ENCODE measurements at regions not wholly inside any gene's neighbourhood (a gene's known extent, or its start where the extent isn't known, plus 50 kb on each side); places are given as distances from the start of the nearest gene placed in this dataset.
A peak's percentile ranks its signal among the peaks of the same experiment; 100 is the strongest.

DNA sequence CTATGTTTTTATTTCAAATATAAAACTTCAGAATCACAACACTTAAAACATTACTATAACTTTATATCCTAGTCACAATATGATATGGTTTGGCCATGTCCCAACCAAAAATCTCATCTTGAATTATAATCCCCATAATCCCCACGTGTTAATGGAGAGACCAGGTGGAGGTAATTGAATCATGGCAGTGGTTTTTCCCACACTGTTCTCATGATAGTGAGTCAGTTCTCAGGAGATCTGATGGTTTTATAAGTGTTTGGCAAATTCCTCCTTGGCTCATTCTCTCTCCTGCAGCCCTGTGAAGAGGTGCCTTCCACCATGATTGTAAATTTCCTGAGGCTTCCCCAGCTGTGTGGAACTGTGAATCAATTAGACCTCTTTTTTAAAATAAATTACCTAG, 307.6 kb downstream of the SPRY2 start:
- DNase-seq (ENCODE audit: low spot score), result no peak

DNA sequence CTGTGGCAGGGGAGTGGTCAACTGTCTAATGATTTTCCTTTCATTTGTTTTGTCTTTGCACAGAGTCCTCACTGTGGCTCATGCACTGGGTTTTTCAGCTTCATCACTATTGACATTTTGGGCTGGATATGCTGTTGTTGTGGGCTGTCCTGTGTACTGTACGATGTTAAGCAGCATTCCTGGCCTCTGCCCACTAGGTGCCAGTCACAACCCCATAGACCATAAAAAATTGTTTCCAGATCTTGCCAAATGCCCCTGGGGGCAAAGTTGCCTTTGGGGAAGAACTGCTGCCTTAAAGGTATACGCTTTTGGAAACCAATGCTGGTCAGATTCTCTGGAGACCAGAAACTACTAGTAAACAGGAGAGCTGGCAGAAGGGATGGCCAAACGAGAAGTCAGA, 310.4 kb downstream of the SPRY2 start:
- DNase-seq (ENCODE audit: low spot score), result peak; percentile 33

DNA sequence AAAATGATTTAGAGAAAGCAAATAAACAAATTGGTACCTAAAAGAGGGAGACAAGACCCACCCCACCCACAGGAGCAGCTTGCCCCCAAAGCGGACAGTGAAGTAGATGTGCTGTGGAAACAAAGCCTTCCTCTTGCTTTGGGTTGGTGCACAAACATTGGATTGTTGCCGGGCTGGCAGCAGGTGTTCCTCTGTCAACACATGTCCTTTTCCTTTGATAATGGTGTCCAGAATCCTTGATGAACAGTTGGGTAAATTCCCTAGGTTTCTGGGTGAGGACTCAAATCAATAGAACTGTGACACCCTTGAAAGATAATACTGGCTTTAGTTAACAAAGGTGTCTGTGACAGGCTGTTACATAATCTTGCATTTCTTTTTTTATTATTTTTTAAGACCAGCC, 311.8 kb downstream of the SPRY2 start:
- no peak for DNase-seq (ENCODE audit: low spot score)

DNA sequence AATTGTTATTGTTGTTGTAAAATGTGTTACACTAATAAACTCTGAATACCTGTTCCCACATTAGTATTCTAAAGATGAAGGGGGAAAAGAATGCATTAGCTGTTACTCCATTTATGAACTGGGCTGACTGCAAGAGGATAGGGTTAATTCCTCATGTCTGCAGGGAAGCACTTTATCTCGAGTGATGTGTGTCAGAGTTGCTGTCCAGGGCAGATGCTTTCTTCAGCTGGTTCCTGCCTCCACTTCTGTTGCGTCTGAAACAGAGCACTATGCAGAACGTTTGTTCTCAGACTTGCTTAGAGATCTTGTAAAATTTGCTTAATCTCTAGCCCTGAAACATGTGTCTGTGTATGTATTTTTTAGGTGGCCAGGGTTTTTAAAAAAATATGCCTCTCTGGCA, 318.8 kb downstream of the SPRY2 start:
- no peak for DNase-seq (ENCODE audit: low spot score)

DNA sequence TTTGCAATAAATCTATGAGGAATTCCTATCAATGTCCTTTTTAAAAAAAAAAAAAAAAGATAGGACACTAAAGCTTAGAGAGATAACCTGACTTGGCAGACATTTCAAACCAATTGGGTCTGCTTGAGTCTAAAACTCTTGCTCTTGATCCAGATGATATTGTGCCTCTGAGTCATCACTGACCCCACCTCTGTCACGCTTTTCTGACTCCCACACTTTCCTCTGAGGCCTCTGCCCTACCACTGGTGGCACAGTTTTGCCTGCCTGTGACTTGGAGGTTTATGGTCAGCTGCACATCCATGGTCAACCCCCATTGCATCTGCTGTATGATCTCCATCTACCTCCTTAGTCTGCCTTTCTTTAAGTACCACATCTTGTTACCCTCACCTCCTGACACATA, 328.7 kb downstream of the SPRY2 start:
- DNase-seq (ENCODE audit: low spot score), result peak; percentile 18

DNA sequence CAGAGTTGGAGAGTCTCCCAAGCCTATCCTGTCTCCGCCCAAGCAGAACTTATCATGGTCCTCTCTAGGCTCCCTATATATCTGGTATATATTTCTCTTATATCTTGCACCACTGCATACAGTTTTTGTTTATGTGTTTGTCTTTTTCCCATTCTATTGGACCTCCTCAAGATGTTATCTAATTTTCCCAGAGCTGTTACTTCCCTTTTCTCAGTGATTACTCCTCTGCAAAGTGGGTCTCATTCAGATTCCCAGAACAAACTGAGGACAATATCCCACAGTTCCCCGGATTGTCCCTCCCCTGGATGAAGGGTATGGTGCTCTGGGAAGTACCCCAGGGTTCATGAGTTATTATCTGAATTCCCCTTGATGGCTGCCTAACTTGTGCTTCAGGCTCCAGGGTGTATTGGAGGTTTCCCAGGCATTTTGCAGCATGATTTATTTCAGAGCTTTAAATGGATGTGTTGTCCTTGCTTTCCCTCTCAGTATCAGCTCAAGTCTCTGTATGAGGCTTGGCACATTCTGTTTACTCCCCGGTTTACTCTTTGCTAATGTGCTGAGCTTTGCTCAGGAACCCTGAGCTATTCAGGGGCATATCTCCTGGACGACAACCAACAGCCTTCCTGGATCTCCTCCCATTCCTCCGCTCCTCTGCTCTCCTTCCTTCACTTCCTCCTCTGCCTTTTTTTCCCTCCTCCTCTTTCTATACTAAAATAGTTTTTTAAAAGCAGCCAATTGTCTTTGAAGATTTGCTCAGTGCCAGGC, 329.3 kb downstream of the SPRY2 start:
- DNase-seq (ENCODE audit: low spot score), result no peak

DNA sequence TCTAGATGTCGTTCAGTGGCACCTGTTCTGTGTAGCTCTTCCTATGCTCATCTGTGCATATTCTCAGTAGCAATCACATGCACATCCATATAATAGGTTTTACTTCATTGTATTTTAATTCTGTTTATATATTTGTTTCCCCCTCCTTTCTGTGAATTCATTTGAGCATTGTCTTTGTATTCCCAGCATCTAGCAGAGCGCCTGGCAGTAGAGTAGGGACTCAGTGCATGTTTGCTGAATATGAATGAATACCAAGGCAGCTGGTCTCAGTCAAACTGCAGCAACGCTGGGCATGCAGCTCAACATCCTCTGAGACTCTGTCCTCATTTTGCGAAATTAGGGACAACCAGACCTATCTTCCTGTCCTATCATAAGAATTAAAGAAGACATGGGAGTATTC, 330.1 kb downstream of the SPRY2 start:
- DNase-seq (ENCODE audit: low spot score), result no peak

DNA sequence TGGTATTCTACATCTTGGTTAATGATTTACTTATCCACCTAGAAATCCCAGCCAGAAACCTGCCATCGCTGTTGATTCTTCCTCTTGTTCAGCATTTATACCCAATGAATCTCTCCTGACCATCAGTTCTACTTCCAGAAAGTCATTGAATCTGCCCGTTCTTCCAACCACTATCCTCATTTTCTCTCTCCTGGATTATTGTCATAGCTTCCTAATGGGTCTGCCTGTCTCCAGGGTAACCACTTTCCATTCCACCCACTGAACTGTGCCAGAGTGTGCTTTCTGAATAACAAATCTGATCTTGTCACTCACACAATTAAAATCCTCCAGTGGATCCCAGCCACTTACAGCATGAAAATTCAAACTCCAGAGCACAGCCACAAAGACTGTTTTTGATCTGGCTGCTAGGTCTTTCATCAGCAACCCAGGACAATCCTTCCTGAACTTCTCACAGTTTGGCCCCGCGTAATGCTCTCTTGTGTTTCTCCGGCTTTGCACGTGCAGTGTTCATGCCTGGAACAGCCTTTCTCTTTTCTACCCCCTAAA, 330.6 kb downstream of the SPRY2 start:
- DNase-seq (ENCODE audit: low spot score), result no peak

DNA sequence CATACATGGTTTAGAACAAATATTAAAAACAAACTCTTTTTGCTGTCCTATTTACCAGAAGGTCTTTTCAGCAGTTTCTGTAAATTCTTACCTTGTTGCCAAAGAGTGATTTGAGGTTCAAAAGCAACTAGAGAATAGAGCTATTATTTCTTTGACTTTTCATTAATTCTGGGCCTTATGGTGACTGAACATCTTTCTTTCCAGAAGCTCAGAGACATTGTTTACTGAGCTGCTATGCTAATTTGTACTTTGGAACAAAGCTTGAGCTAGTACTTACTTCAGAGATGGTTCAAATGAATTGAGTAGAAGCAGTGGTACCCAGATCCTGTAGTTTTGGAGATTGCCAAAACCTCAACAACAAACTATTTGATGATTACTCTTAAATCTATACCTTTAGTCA, 331.2 kb downstream of the SPRY2 start:
- no peak for DNase-seq (ENCODE audit: low spot score)

DNA sequence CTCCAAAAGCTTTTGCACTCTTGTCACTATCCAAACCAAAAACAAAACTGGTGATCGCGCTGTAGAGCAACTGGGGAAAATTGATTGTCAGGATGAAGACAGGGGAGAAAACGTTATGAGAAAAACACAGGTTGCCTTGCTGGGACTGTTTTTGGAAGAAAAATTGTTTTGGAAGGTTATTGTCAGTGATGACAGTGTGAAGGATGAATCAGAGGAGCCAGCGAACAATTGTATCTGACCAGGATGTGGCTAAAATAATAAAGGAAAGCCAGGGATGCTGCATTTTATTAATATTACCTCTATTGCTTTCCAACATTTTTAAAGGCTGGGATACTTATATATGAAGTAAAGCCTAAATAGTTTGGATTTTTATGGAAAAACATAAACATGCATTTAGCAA, 334.0 kb downstream of the SPRY2 start:
- no peak for DNase-seq (ENCODE audit: low spot score)

DNA sequence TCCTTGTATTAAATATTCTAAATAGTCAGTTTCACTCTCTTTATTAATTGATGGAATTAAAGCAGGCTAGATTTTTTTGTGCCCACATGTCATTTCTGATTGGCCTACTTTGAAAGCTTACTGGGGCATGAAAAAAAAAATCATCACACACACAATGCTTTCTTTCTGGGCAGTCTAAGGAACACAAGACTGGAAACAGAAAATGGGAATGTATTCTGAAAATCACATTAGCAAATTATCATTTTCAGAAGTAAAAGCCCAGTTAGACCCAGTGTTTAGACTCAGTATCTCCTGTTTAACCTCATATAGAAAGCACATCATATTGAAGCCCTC, 339.4 kb downstream of the SPRY2 start:
- DNase-seq (ENCODE audit: low spot score), result no peak

DNA sequence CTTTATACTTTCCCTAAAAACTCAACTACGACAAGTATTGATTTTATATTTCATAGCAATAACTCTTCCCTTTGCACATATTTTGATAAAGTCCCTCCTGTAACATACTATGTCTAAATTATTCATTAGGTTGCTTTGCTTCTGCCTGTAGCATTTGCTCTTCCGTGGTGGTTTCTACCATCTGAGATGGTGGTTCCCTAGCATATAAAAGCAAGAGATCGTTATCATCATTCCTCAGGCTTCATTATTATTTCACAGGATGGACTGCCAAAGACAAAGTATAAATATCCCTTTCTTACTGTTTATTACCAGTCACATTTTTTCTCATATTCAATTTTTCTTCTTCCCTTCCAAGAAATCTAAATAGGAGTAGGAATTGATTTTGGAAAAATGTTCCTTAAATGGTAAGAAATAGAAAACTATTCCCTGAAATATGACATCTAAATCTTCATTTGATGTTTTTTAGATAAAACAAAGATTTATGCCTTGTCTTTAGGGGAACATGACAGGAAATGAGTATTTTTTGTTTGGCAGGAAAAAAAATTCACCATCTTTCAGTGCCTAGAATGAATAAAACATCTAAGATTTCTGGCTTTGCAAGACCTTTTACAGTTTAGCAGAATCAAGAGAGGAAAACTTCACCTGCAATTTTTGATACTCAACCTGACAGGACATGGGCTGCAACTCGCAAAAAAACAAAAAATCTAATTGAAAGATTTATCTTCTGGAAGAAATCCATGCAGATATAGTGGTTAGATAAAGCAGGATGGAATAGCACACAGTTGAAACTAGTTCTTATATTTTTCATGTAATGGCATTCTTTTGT, 340.0 kb downstream of the SPRY2 start:
- no peak for DNase-seq (ENCODE audit: low spot score)

DNA sequence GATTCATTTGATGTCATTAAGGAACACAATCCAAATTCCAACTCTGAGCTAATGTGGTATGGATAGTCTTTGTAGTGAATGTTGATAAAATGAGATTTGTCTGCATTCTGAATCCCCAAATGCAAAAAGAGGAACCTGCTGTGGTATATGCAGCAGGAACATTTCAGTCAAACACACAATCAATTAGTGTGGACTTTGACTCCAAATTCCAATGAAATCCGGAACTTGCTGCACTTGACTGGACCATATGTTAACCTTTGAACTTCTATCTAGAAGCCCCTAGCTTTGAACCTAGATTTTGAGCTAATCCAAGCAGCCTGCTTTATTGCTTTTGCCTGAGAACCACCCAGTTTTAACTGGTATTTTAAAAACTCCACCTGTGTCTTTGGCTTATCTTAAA, 341.3 kb downstream of the SPRY2 start:
- no peak for DNase-seq (ENCODE audit: low spot score)

DNA sequence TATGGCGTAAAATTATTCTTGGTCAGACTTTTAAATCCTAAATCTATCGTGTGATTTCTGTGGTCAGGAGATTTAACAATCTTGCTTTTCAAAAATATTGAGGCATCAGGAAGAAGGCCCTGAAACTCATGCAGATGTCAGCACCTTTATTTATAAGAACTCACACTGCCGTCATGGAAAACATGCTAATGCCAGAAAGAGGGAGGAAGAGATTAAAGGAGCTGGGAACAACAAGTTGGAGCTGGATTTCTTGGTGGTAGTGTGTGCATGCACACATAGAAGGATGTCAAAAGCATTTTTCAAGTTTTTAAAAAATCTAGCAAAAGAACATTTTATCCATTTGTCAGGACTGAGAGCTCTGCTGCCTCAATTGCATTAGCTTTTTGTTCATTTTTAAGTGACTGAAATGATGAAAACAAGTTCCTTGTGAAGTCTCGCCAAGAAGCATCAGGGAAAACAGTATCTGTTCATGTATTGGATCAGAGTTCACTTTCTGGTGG, 342.5 kb downstream of the SPRY2 start:
- DNase-seq (ENCODE audit: low spot score), result no peak

DNA sequence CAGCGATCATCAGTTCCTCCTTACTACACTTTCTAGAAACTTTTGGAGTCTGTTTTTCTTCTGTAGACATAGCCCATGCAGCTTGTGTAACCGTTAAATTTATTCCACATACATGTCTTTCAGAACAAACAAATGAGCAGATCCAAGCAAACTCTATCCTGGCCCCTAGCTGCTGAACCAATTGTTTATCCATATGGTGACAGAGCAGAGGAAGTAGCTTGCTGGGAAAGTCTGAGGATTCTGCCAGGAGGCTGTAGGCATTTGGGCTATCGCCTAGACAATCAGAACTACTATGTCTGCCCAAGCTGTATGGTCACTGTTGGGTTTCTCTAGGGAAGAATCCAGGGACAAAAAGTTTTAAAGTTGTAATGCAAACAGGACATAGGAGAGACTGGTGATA, 343.7 kb downstream of the SPRY2 start:
- no peak for DNase-seq (ENCODE audit: low spot score)

DNA sequence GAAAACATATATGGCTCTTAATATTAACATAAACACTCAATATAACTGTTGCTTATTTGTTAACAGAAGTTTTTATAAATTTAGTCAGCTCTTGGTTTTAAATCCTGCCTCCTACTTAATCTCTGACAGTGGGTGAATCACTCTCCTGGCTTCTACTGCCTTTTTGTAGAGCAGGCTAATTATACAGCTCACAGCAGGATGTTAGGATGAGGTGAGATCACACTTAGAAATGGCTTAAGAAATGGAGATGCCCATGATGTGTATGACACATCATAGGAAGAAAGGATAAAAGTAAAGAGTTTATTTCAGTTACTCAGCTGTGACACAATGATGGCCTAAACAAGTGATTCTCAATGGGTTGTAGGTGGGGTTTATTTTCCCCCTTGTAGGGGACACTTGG, 345.6 kb downstream of the SPRY2 start:
- DNase-seq (ENCODE audit: low spot score), result peak; percentile 49

DNA sequence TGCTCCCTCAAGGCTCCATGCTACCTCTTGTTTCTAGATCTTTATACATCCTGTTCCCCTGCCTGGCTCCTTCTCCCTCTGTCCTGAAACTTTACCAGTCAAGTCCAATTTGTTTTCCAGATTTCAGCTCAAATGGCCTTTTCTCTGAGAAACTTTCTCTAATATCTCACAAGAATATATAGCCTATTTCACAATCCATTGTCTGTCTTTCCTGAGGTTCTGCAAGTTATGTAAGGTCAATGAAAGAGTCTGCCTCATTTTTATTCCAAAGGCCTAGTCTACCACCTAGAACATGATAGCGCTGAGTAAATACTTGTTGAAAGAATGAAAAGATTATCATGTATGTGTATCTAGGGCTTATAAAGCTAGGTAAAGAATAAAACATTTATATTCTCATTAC, 348.8 kb downstream of the SPRY2 start:
- DNase-seq (ENCODE audit: low spot score), result no peak

DNA sequence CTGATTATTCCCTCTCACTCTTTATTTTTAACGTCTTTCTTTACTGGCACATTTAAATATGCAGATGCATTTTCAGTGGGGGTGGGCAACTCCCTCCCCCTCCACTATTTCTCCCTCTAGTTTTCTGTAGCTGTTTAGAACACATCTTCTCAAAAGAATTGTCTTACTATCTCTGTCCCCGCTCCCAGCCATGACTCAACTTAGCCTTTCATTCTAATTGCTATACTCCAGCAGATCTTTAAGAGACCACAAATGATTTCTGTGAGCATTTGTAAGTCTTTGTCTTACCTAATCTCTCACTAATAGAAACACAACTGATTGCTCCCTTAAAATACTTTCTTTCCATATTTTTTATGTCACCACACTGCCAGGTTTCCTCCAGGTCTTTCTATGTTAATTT, 350.9 kb downstream of the SPRY2 start:
- DNase-seq (ENCODE audit: low spot score), result no peak

DNA sequence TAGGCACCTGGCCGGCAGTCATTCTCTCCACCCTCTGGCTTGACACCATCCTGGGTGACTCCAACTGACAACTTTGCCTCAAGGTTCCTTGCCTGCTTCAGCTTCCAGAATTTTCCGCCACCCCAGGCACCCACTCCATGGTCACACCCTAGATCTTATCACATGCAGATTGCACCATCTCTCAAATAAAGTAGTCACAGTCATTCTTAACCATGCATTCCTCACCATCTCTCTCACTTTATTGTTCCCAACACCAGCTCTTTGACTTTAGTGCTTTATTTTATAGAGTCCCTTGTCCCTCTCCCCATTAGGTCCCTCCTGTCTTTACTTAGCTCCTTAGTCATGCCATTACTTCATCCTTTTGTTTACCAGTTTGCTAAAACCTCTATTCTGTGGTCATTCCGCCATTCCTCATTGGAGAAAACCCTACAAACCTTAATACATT, 351.7 kb downstream of the SPRY2 start:
- peak; percentile 86 for DNase-seq (ENCODE audit: low spot score)

DNA sequence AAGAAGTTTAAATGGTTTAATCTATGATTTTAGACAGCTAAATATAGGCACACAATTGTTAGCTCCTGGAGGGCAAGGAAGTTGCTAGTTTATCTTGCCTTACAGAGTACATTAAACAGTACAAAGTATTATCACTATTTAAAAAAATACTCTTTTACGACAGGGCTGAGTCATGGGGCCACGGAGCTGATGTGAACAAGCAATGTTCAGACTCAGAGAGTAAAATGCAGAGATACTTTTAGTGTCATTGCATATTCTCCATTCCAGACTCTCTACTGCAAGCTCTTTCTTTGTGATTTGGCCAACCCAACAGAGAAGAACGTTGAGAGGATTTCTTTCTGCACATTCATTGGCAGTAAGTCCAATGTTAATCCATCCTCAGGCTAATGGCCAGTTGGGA, 352.4 kb downstream of the SPRY2 start:
- DNase-seq (ENCODE audit: low spot score), result peak; percentile 66

DNA sequence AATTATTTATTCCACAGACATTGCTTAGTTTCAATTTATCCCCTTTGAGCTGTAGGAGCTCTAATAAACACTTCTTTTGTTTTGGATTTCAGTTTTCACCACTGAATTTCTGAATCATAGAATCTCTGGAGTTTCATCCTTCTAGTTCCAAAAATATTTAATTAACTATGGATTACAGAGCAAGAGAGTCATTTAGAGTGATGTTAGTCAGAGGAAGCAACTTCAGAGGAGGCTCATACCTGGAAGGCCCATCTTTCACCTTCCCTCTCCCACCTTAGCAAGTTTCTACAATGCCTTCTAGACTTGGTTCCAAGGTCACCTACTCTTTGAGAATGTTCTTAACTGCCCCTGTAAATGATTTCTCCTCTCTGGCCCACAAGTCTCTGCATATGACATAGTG, 353.2 kb downstream of the SPRY2 start:
- DNase-seq (ENCODE audit: low spot score), result no peak

DNA sequence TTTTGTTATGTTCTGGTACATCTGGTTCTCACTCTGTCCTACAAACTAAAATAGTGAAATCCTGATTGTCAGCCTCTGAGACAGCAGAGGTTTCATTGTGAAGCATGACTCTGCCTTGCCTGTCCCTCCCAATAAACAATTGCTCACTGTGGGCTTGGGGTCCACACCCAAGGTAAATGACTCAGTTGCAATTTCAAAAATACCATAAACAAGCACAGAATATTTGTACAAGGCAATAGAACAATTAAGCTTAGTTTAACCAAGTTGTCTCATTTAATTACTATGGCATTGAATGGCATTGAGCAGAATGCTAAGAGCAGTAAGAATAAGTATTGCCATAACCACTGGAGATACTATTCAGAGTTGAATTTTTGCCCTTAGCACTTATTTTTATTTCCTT, 353.6 kb downstream of the SPRY2 start:
- peak; percentile 78 for DNase-seq (ENCODE audit: low spot score)

DNA sequence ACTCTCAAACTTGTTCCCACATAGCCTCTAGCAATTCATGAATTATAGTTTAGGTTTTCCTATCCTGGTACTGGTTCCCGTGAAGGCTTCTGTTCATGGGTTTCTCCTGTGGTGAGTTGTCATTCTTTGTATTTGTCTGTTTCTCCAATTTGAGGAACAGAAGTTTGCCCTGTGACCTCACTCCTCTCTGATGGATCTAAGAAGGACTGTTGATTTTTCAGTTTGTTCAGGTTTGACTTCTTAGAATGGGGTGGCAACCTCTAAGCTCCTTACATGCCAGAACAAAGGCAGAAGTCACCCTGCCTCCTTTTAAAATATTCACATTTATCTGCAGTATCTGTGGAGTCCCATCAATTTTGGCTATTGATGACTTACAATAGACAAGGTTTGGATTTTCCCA, 354.0 kb downstream of the SPRY2 start:
- peak; percentile 16 for DNase-seq (ENCODE audit: low spot score)
